Psoas muscle (tissue), 7 donors: ENCODE measurements at regions not wholly inside any gene's neighbourhood (a gene's known extent, or its start where the extent isn't known, plus 50 kb on each side); places are given as distances from the start of the nearest gene placed in this dataset.
A peak's percentile ranks its signal among the peaks of the same experiment; 100 is the strongest.

Experiments used
- ATAC-seq, 4 donors: fragments of 200-7000 bp; cut with Tn5 transposase; one replicate each; pipeline ENCODE4 v1.9.1; 2020; ENCODE audit warnings: moderate library complexity in 3 of 4, mild to moderate bottlenecking in 2 of 4
- DNase-seq, 2 donors: peaks; one replicate each; pipeline ENCODE4 v3.0.0-alpha.2; 2020
- H3K27ac ChIP-seq: fragments of 200-600 bp; one replicate; pipeline ENCODE4 v1.8.0; 2022
- H3K27me3 ChIP-seq, 3 donors: fragments of 200-600 bp in 1 of 3; one replicate each; pipeline versions ENCODE4 v1.6.1 to v1.8.0; 2013 to 2022; ENCODE audit warnings: low read length in 2 of 3, mild to moderate bottlenecking in 2 of 3, moderate library complexity in 1 of 3; ENCODE audit not compliant: insufficient read depth in 3 of 3
- H3K36me3 ChIP-seq, 2 donors: fragments of 200-600 bp in 1 of 2; one replicate each; pipeline versions ENCODE4 v1.6.1 to v1.8.0; 2013 to 2022; ENCODE audit warnings: low read depth in 1 of 2, mild to moderate bottlenecking in 1 of 2, moderate library complexity in 1 of 2; ENCODE audit not compliant: insufficient read depth in 1 of 2
- H3K4me1 ChIP-seq: fragments of 200-600 bp; one replicate; pipeline ENCODE4 v1.8.0; 2022
- H3K4me3 ChIP-seq: fragments of 200-600 bp; one replicate; pipeline ENCODE4 v1.8.0; 2022; ENCODE audit warnings: mild to moderate bottlenecking
- H3K9me3 ChIP-seq: fragments of 200-600 bp; one replicate; pipeline ENCODE4 v1.8.0; 2022
- WGBS, 3 donors: extraction: QIAGEN DNeasy Blood & Tissue Kit; methylation state at CpG; one replicate each; pipeline versions ENCODE4 v1.1.6 to v1.1.7; 2013; 5-methylcytosine and 5-hydroxymethylcytosine counted together
- intact Hi-C, 2 donors: fragments of 100-400 bp; cut with DNase I; formaldehyde crosslinking; loops; one replicate each; pipeline versions ENCODE4 v1.11.0 to v1.14.2; 2022
- TF ChIP-seq, protein P1 (sequence below): fragments of 200-600 bp; IDR thresholded peaks from one replicate; pipeline ENCODE4 v1.8.0; 2022; ENCODE audit warnings: antibody characterized with exemption
- donor health status: healthy with polysubstance abuse.
- donor health status: DM: no; HTN: no; CAD: no; lungs with moderate emphysema.
- donor health status: Bipolar disorder and iron deficiency.
- donor health status: healthy.
- donor health status: DM: yes; HTN: yes; CAD: no.
- donor health status: DM: no; HTN: no; CAD: no.
- donor health status: DM: yes; HTN: yes; CAD: no.

DNA sequence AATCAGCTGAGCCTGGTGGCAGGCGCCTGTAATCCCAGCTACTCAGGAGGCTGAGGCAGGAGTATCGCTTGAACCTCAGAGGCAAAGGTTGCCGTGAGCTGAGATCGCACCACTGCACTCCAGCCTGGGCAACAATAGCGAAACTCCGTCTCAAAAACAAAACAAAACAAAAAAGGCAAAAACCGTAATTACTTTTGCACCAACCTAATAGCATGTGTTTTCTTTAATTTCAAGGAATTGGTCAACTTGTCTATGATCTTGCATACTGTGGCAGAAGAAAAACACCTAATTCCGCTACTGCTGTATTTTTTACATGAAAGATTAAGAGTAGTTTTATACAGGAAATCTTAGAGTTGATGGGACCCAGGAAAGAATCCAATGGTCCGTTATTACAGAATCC is 241.2 kb downstream of the COL4A1 start:
- intact Hi-C loops: no loop called here
- Histone ChIP-seq H3K27ac (no peak overlapping the region), H3K36me3 (no peaks in the 10 kb centered on the region), H3K9me3 (no peaks in the 10 kb centered on the region), H3K4me1 (peaks cover 8% of the 10 kb centered on the region), H3K4me3 (no peak overlapping the region), H3K27me3 (no peaks in the 10 kb centered on the region)
- DNase-seq (no peak), ATAC-seq (no peak)
- TF ChIP-seq, protein P1, sequence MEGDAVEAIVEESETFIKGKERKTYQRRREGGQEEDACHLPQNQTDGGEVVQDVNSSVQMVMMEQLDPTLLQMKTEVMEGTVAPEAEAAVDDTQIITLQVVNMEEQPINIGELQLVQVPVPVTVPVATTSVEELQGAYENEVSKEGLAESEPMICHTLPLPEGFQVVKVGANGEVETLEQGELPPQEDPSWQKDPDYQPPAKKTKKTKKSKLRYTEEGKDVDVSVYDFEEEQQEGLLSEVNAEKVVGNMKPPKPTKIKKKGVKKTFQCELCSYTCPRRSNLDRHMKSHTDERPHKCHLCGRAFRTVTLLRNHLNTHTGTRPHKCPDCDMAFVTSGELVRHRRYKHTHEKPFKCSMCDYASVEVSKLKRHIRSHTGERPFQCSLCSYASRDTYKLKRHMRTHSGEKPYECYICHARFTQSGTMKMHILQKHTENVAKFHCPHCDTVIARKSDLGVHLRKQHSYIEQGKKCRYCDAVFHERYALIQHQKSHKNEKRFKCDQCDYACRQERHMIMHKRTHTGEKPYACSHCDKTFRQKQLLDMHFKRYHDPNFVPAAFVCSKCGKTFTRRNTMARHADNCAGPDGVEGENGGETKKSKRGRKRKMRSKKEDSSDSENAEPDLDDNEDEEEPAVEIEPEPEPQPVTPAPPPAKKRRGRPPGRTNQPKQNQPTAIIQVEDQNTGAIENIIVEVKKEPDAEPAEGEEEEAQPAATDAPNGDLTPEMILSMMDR: no peak
- WGBS, 3 donors: 90 to 95% (median 95%) methylated on average over 9 of the region's 9 CpGs

DNA sequence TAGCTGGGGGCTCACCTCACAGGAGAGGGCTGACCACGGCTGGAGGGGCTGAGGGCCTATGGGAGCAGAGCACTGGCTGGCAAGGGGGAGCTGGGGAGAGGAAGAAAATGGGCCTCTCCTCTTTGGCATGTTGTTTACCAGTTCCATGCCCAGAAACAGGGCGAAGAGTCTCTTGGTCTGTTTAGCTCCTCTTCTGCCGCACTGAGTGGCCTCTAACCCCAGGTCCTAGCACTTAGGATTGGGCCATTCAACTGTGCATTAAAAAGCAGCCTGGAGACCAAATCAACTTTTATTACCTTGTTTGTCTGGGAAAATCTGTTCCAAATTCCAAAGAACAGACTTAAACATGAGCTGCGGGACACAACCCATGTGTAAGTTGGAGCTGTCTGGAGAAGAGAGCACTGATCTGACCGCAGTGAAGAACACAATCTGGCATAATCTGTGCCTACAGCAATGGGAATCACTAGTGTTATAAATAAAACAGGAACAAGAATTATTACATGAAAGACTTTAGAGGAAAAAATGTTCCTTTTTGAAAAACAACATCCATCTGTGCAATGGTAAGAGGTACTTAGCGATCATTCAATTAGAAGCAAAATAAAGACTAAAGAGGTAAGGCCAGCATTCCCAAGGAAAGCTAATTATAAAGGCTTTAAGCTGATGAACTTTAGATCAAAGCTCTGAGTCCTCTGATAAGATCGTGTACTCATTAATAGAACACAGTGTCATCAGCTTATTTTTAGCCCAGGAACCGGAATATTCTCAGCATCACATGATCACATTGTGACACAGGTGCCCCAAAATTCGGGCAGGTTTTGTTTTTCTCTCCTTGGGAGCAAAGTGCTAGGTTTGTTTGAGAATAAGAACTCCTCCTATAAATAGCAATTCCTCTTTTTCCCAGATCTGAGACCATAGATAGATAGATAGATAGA is 243.2 kb downstream of the COL4A1 start:
- Histone ChIP-seq H3K4me1 (peaks cover 8% of the 10 kb centered on the region), H3K4me3 (no peak overlapping the region), H3K36me3 (no peaks in the 10 kb centered on the region), H3K27ac (no peak overlapping the region), H3K9me3 (no peaks in the 10 kb centered on the region), H3K27me3 (no peaks in the 10 kb centered on the region)
- DNase-seq: no peak
- intact Hi-C loops: no loop called here
- WGBS, 3 donors: 65 to 76% (median 67%) methylated on average over 9 of the region's 9 CpGs
- peak in 2 of 4 donors; percentile 62 to 74 for ATAC-seq
- TF ChIP-seq, protein P1: no peak

DNA sequence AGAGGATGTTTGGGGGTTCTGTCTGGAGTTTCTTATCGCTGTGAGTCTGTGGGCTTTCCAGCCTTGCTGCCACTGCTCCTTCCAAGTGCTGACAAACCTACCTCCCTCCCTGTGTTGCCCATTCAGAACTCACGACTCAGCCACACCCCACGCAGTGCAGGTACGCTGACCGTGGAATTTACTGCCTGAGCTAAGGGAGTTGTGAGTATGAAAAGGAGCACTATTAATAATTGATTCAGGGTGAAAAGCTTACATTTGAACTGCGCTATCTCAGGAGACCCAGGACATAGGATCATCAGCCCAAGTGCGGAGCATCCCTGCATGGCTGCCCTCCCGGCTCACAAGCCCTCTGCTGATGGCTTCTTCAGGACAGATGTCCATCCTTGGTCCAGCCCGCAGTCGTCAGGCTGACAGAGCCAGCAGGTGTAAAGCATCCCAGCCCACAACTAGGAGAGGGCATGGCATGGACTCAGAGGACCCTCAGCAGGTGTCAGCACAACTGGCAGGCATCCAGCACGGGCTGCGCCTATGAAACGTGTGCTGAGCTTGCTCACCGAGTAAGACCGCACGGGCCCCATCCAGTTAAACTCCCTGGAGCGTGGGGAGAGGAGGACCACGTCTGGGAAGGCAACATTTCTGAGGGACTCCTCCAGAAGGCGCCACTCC is 244.0 kb downstream of the COL4A1 start:
- ATAC-seq (peak; percentile 25 to 39 (median 36)), DNase-seq (no peak)
- Histone ChIP-seq H3K27me3 (no peaks in the 10 kb centered on the region), H3K9me3 (no peaks in the 10 kb centered on the region), H3K4me1 (peaks cover 8% of the 10 kb centered on the region), H3K36me3 (no peaks in the 10 kb centered on the region), H3K4me3 (no peak overlapping the region), H3K27ac (no peak overlapping the region)
- TF ChIP-seq, protein P1: no peak
- WGBS, 3 donors: 65 to 77% (median 70%) methylated on average over 19 of the region's 19 CpGs
- intact Hi-C loops: no loop called here

DNA sequence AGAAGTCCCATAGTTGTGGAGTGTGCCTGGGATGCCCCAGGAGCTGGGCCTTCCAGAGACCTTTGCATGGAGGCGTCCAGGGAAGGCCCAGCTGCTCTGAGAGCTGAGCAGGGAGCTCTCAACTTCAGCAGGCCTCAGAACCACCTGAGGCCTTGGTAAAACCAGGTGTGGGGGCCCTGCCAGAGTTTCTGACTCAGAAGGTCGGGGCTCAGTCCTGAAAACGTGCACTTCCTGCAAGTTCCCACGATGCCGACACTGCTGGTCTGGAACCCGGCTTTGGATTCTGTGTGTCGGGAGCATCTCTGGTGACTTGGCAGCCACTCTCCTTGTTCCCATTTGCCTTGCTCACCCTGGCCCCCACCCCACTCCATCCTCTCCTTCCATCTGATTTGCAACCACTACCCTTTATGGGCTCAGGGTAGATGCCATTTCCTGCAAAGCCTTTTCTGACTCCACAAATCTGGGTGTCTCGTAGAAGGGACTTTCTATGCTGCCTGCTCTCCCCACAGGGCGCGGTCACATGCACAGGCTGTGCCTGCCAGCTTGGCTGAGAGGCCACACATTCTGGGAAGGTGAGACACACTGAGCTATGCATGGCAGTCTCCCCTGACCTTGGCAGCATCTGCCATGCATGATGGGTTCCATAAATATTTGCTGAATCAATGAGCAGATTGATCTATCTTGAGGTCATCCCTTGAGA is 244.7 kb downstream of the COL4A1 start:
- intact Hi-C loops: no loop called here
- Histone ChIP-seq H3K4me3 (no peak overlapping the region), H3K27me3 (no peaks in the 10 kb centered on the region), H3K36me3 (no peaks in the 10 kb centered on the region), H3K27ac (no peak overlapping the region), H3K9me3 (no peaks in the 10 kb centered on the region), H3K4me1 (peaks cover 8% of the 10 kb centered on the region)
- DNase-seq (peak; percentile 23 to 58), ATAC-seq (peak; percentile 76 to 93 (median 91))
- 65 to 76% (median 72%) methylated on average over 10 of the region's 10 CpGs for WGBS, 3 donors
- TF ChIP-seq, protein P1: no peak
